ENCODE measurements at regions not wholly inside any gene's neighbourhood (a gene's known extent, or its start where the extent isn't known, plus 50 kb on each side); places are given as distances from the start of the nearest gene placed in this dataset.

- H3K4me1 ChIP-seq (ENCODE audit: control insufficient read depth, insufficient read depth, low read length), result no peaks in the 10 kb centered on the region
- no peaks in the 10 kb centered on the region for H3K9me3 Mint-ChIP-seq
- DNase-seq, result no peak
- no peak overlapping the region for H3K27ac Mint-ChIP-seq
- peaks cover 17% of the 10 kb centered on the region for H3K27me3 Mint-ChIP-seq (ENCODE audit: insufficient read depth)
- H3K4me1 Mint-ChIP-seq, result peaks cover 2% of the 10 kb centered on the region
- WGBS, 2 experiments (ENCODE audit: insufficient coverage in 1 of 2, insufficient read length in 1 of 2), result 82 to 83% methylated on average over 1 to 3 of the region's 3 CpGs
- H3K9ac ChIP-seq (ENCODE audit: extremely low read depth, low read length, poor library complexity, severe bottlenecking), result no peak overlapping the region
- H3K9me3 ChIP-seq (ENCODE audit: control insufficient read depth, low read length), result no peaks in the 10 kb centered on the region
- H3K4me3 Mint-ChIP-seq, result no peak overlapping the region
- no peak overlapping the region for H3K4me3 ChIP-seq (ENCODE audit: low read length)
- no peaks in the 10 kb centered on the region for H3K36me3 Mint-ChIP-seq (ENCODE audit: low read depth)
- H3K27ac ChIP-seq (ENCODE audit: low read depth, low read length), result no peak overlapping the region
- no peaks in the 10 kb centered on the region for H3K36me3 ChIP-seq (ENCODE audit: control insufficient read depth, insufficient read depth, low read length)
- H3K27me3 ChIP-seq (ENCODE audit: control insufficient read depth, insufficient read depth, low read length, poor library complexity, severe bottlenecking), result no peaks in the 10 kb centered on the region
- TF ChIP-seq, protein P1, sequence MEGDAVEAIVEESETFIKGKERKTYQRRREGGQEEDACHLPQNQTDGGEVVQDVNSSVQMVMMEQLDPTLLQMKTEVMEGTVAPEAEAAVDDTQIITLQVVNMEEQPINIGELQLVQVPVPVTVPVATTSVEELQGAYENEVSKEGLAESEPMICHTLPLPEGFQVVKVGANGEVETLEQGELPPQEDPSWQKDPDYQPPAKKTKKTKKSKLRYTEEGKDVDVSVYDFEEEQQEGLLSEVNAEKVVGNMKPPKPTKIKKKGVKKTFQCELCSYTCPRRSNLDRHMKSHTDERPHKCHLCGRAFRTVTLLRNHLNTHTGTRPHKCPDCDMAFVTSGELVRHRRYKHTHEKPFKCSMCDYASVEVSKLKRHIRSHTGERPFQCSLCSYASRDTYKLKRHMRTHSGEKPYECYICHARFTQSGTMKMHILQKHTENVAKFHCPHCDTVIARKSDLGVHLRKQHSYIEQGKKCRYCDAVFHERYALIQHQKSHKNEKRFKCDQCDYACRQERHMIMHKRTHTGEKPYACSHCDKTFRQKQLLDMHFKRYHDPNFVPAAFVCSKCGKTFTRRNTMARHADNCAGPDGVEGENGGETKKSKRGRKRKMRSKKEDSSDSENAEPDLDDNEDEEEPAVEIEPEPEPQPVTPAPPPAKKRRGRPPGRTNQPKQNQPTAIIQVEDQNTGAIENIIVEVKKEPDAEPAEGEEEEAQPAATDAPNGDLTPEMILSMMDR (conservative IDR thresholded peaks at IDR 0.05), result no peak
These were observed 254.5 kb downstream of the CDH26 start for GRCh38 chr20:60212695-60213094.

- TF ChIP-seq, protein P1 (conservative IDR thresholded peaks at IDR 0.05), result no peak
- no peaks in the 10 kb centered on the region for H3K36me3 ChIP-seq (ENCODE audit: control insufficient read depth, insufficient read depth, low read length)
- no peak overlapping the region for H3K27ac Mint-ChIP-seq
- no peaks in the 10 kb centered on the region for H3K27me3 ChIP-seq (ENCODE audit: control insufficient read depth, insufficient read depth, low read length, poor library complexity, severe bottlenecking)
- no peaks in the 10 kb centered on the region for H3K4me1 ChIP-seq (ENCODE audit: control insufficient read depth, insufficient read depth, low read length)
- H3K4me1 Mint-ChIP-seq, result peaks cover 2% of the 10 kb centered on the region
- no peak for DNase-seq
- peaks cover 17% of the 10 kb centered on the region for H3K27me3 Mint-ChIP-seq (ENCODE audit: insufficient read depth)
- H3K9me3 ChIP-seq (ENCODE audit: control insufficient read depth, low read length), result no peaks in the 10 kb centered on the region
- H3K9ac ChIP-seq (ENCODE audit: extremely low read depth, low read length, poor library complexity, severe bottlenecking), result no peak overlapping the region
- H3K27ac ChIP-seq (ENCODE audit: low read depth, low read length), result no peak overlapping the region
- H3K9me3 Mint-ChIP-seq, result no peaks in the 10 kb centered on the region
- H3K36me3 Mint-ChIP-seq (ENCODE audit: low read depth), result no peaks in the 10 kb centered on the region
- H3K4me3 ChIP-seq (ENCODE audit: low read length), result no peak overlapping the region
- H3K4me3 Mint-ChIP-seq, result no peak overlapping the region
- WGBS, 2 experiments (ENCODE audit: insufficient coverage in 1 of 2, insufficient read length in 1 of 2), result 91 to 97% methylated on average over 11 to 14 of the region's 14 CpGs
These were observed 255.1 kb downstream of the CDH26 start for GRCh38 chr20:60213126-60213893.

GRCh38 chr20:60214901-60215815, 256.9 kb downstream of the CDH26 start:
- Histone ChIP-seq H3K27ac (ENCODE audit: low read depth, low read length) (no peak overlapping the region), H3K4me3 (ENCODE audit: low read length) (no peak overlapping the region), H3K9me3 (ENCODE audit: control insufficient read depth, low read length) (no peaks in the 10 kb centered on the region), H3K9ac (ENCODE audit: extremely low read depth, low read length, poor library complexity, severe bottlenecking) (no peak overlapping the region), H3K27me3 (ENCODE audit: control insufficient read depth, insufficient read depth, low read length, poor library complexity, severe bottlenecking) (no peaks in the 10 kb centered on the region), H3K36me3 (ENCODE audit: control insufficient read depth, insufficient read depth, low read length) (no peaks in the 10 kb centered on the region), H3K4me1 (ENCODE audit: control insufficient read depth, insufficient read depth, low read length) (no peaks in the 10 kb centered on the region)
- H3K27me3 Mint-ChIP-seq (ENCODE audit: insufficient read depth), result peaks cover 17% of the 10 kb centered on the region
- no peaks in the 10 kb centered on the region for H3K36me3 Mint-ChIP-seq (ENCODE audit: low read depth)
- TF ChIP-seq, protein P1 (conservative IDR thresholded peaks at IDR 0.05), result no peak
- no peak overlapping the region for H3K4me3 Mint-ChIP-seq
- H3K4me1 Mint-ChIP-seq, result no peaks in the 10 kb centered on the region
- H3K27ac Mint-ChIP-seq, result no peak overlapping the region
- no peak for DNase-seq
- WGBS, 2 experiments (ENCODE audit: insufficient coverage in 1 of 2, insufficient read length in 1 of 2), result 90 to 92% methylated on average over 10 to 17 of the region's 17 CpGs
- H3K9me3 Mint-ChIP-seq, result no peaks in the 10 kb centered on the region

All from endodermal cell (in vitro differentiated cells).